ENCODE measurements at regions not wholly inside any gene's neighbourhood (a gene's known extent, or its start where the extent isn't known, plus 50 kb on each side); places are given as distances from the start of the nearest gene placed in this dataset.

DNA sequence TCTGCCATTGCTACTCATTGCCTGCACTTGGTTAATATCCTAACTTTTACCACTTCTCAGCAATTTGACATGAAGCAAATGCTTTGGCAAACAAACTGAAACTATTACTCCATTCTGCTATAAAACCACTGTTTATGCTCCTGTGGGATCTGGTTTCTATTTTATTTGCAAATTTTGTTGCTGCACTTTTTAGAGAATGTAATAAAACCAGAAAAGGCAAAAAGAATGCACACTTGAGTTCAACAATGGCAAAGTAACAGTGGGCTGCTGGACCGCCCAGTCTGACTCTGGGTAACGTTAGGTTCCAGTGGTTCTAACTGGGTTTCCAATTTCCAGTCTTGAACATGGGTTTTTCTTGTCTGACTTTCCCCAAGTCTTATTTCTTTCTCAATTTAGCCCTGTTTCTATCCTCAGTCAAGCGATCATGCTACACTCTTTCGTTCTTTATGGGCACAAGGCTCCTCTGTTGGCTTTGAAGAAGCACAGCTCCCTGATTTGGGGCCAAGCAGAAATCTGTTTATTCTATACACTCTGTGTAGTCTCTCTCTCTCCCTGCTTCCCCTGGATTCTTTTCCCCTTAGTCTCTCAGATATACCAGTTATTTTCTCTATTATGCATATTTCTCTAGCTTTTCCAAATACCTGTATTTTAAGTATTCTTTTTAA is 129.2 kb upstream of the FAM3C start:
- TF ChIP-seq POLR2AphosphoS5 (IDR thresholded peaks at IDR 0.05; ENCODE audit: low read depth, low read length) = no peak
- TF ChIP-seq, protein P1, sequence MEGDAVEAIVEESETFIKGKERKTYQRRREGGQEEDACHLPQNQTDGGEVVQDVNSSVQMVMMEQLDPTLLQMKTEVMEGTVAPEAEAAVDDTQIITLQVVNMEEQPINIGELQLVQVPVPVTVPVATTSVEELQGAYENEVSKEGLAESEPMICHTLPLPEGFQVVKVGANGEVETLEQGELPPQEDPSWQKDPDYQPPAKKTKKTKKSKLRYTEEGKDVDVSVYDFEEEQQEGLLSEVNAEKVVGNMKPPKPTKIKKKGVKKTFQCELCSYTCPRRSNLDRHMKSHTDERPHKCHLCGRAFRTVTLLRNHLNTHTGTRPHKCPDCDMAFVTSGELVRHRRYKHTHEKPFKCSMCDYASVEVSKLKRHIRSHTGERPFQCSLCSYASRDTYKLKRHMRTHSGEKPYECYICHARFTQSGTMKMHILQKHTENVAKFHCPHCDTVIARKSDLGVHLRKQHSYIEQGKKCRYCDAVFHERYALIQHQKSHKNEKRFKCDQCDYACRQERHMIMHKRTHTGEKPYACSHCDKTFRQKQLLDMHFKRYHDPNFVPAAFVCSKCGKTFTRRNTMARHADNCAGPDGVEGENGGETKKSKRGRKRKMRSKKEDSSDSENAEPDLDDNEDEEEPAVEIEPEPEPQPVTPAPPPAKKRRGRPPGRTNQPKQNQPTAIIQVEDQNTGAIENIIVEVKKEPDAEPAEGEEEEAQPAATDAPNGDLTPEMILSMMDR (IDR thresholded peaks at IDR 0.05) = no peak
- TF ChIP-seq, protein P2, sequence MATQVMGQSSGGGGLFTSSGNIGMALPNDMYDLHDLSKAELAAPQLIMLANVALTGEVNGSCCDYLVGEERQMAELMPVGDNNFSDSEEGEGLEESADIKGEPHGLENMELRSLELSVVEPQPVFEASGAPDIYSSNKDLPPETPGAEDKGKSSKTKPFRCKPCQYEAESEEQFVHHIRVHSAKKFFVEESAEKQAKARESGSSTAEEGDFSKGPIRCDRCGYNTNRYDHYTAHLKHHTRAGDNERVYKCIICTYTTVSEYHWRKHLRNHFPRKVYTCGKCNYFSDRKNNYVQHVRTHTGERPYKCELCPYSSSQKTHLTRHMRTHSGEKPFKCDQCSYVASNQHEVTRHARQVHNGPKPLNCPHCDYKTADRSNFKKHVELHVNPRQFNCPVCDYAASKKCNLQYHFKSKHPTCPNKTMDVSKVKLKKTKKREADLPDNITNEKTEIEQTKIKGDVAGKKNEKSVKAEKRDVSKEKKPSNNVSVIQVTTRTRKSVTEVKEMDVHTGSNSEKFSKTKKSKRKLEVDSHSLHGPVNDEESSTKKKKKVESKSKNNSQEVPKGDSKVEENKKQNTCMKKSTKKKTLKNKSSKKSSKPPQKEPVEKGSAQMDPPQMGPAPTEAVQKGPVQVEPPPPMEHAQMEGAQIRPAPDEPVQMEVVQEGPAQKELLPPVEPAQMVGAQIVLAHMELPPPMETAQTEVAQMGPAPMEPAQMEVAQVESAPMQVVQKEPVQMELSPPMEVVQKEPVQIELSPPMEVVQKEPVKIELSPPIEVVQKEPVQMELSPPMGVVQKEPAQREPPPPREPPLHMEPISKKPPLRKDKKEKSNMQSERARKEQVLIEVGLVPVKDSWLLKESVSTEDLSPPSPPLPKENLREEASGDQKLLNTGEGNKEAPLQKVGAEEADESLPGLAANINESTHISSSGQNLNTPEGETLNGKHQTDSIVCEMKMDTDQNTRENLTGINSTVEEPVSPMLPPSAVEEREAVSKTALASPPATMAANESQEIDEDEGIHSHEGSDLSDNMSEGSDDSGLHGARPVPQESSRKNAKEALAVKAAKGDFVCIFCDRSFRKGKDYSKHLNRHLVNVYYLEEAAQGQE (IDR thresholded peaks at IDR 0.05; ENCODE audit: insufficient read depth in 1 of 2, low read depth in 2 of 2, low read length in 1 of 2) = no peak
